OCI-LY1 (cell line): ENCODE measurements at regions not wholly inside any gene's neighbourhood (a gene's known extent, or its start where the extent isn't known, plus 50 kb on each side); places are given as distances from the start of the nearest gene placed in this dataset.

Experiments used
- EZH2 ChIP-seq: fragments of 200-600 bp; sonication (generic), shearing (Covaris generic); IDR thresholded peaks from 2 replicates; pipeline ENCODE4 v1.8.0; 2017; ENCODE audit warnings: borderline replicate concordance, mixed run types, mild to moderate bottlenecking, antibody characterized with exemption, low read length, moderate library complexity, mixed read lengths
- TF ChIP-seq, protein P1 (sequence below): fragments of 200-600 bp; sonication (generic), shearing (Covaris generic); IDR thresholded peaks from 2 replicates; pipeline ENCODE4 v1.5.1; 2017; ENCODE audit warnings: mild to moderate bottlenecking, antibody characterized with exemption, low read length, moderate library complexity, mixed read lengths

DNA sequence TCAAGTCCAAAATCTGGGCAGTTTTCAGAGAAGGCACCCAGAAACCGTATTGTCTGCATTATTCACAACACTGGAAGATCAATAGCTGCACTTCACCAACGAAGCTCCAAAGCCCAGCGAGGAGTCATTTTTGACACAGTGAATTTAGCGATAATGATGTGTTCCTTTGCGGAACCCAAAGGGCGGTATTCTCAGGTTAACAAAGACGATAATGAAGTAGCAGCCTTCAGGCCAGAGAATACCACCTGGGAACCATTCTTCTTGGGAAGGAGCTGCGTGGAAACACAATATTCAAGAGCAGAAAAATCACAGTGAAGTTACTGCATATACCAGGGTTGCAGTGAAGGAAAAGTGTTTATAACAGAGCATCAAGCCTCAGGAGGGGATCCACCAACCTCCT lies 381.0 kb downstream of the TOX3 start:
- TF ChIP-seq, protein P1, sequence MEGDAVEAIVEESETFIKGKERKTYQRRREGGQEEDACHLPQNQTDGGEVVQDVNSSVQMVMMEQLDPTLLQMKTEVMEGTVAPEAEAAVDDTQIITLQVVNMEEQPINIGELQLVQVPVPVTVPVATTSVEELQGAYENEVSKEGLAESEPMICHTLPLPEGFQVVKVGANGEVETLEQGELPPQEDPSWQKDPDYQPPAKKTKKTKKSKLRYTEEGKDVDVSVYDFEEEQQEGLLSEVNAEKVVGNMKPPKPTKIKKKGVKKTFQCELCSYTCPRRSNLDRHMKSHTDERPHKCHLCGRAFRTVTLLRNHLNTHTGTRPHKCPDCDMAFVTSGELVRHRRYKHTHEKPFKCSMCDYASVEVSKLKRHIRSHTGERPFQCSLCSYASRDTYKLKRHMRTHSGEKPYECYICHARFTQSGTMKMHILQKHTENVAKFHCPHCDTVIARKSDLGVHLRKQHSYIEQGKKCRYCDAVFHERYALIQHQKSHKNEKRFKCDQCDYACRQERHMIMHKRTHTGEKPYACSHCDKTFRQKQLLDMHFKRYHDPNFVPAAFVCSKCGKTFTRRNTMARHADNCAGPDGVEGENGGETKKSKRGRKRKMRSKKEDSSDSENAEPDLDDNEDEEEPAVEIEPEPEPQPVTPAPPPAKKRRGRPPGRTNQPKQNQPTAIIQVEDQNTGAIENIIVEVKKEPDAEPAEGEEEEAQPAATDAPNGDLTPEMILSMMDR, result no peak
- TF ChIP-seq EZH2, result no peak
